ENCODE measurements at regions not wholly inside any gene's neighbourhood (a gene's known extent, or its start where the extent isn't known, plus 50 kb on each side); places are given as distances from the start of the nearest gene placed in this dataset.

- Histone ChIP-seq H3K4me1 (ENCODE audit: low read depth) (no peaks in the 10 kb centered on the region), H3K27me3 (no peaks in the 10 kb centered on the region), H3K27ac (no peak overlapping the region), H3K9me3 (ENCODE audit: low read depth) (no peaks in the 10 kb centered on the region), H3K4me3 (no peak overlapping the region), H3K36me3 (no peaks in the 10 kb centered on the region)
- TF ChIP-seq, protein P1, sequence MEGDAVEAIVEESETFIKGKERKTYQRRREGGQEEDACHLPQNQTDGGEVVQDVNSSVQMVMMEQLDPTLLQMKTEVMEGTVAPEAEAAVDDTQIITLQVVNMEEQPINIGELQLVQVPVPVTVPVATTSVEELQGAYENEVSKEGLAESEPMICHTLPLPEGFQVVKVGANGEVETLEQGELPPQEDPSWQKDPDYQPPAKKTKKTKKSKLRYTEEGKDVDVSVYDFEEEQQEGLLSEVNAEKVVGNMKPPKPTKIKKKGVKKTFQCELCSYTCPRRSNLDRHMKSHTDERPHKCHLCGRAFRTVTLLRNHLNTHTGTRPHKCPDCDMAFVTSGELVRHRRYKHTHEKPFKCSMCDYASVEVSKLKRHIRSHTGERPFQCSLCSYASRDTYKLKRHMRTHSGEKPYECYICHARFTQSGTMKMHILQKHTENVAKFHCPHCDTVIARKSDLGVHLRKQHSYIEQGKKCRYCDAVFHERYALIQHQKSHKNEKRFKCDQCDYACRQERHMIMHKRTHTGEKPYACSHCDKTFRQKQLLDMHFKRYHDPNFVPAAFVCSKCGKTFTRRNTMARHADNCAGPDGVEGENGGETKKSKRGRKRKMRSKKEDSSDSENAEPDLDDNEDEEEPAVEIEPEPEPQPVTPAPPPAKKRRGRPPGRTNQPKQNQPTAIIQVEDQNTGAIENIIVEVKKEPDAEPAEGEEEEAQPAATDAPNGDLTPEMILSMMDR (IDR thresholded peaks at IDR 0.05; ENCODE audit: low read depth, low read length): no peak
- DNase-seq (ENCODE audit: low read depth in 1 of 2, low spot score in 1 of 2): no peak
Observed at GRCh38 chr7:83306502-83306901, 143.8 kb upstream of the PCLO start.

DNA sequence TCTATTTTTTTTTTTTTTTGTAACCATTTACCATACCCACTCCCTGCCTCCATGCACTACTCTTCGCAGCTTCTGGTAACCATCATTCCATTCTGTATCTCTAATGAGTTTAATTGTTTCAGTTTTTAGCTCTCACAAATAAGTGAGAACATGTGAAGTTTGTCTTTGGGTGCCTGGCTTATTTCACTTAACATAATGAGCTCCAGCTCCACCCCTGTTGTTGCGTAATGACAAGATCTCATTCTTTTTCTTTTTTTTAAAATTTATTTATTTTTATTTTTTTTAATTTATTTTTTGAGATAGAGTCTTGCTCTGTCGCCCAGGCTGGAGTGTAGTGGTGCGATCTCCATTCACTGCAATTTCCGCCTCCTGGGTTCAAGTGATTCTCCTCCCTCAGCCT, 142.3 kb upstream of the PCLO start:
- Histone ChIP-seq H3K27me3 (no peaks in the 10 kb centered on the region), H3K36me3 (no peaks in the 10 kb centered on the region), H3K27ac (no peak overlapping the region), H3K9me3 (ENCODE audit: low read depth) (no peaks in the 10 kb centered on the region), H3K4me1 (ENCODE audit: low read depth) (no peaks in the 10 kb centered on the region), H3K4me3 (no peak overlapping the region)
- TF ChIP-seq, protein P1 (IDR thresholded peaks at IDR 0.05; ENCODE audit: low read depth, low read length): no peak
- DNase-seq (ENCODE audit: low read depth in 1 of 2, low spot score in 1 of 2): no peak

DNA sequence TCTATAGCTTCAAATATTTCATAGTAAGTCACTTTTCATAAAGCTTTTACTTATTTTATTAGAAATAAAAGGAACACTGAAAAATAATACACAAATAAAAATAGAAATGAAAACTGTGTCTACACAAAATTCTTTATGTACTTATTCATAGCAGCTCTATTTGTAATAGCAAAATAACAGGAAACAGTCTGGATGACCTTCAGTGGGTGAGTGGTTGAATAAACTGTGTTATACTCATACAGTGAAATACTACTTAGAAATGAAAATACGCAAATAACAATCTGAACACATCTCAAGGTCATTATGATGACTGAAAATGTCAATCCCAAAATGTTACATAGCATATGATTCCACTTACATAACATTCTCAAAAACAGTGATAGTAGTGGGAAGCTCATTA, 138.7 kb upstream of the PCLO start:
- H3K9me3 ChIP-seq (ENCODE audit: low read depth): no peaks in the 10 kb centered on the region
- H3K4me3 ChIP-seq: no peak overlapping the region
- TF ChIP-seq, protein P1 (IDR thresholded peaks at IDR 0.05; ENCODE audit: low read depth, low read length): no peak
- DNase-seq (ENCODE audit: low read depth in 1 of 2, low spot score in 1 of 2): peak in 1 of 2 donors; percentile 1
- H3K27me3 ChIP-seq: no peaks in the 10 kb centered on the region
- no peaks in the 10 kb centered on the region for H3K36me3 ChIP-seq
- no peaks in the 10 kb centered on the region for H3K4me1 ChIP-seq (ENCODE audit: low read depth)
- H3K27ac ChIP-seq: no peak overlapping the region

GRCh38 chr7:83290211-83290610, 127.5 kb upstream of the PCLO start:
- Histone ChIP-seq H3K27me3 (no peaks in the 10 kb centered on the region), H3K4me1 (ENCODE audit: low read depth) (no peaks in the 10 kb centered on the region), H3K9me3 (ENCODE audit: low read depth) (no peaks in the 10 kb centered on the region), H3K4me3 (no peak overlapping the region), H3K36me3 (no peaks in the 10 kb centered on the region), H3K27ac (no peak overlapping the region)
- DNase-seq (ENCODE audit: low read depth in 1 of 2, low spot score in 1 of 2): no peak
- TF ChIP-seq, protein P1 (IDR thresholded peaks at IDR 0.05; ENCODE audit: low read depth, low read length): no peak

GRCh38 chr7:83289419-83289993, 126.8 kb upstream of the PCLO start:
- H3K4me3 ChIP-seq: no peak overlapping the region
- H3K9me3 ChIP-seq (ENCODE audit: low read depth): no peaks in the 10 kb centered on the region
- no peaks in the 10 kb centered on the region for H3K36me3 ChIP-seq
- no peak for DNase-seq (ENCODE audit: low read depth in 1 of 2, low spot score in 1 of 2)
- no peaks in the 10 kb centered on the region for H3K27me3 ChIP-seq
- TF ChIP-seq, protein P1 (IDR thresholded peaks at IDR 0.05; ENCODE audit: low read depth, low read length): no peak
- H3K27ac ChIP-seq: no peak overlapping the region
- no peaks in the 10 kb centered on the region for H3K4me1 ChIP-seq (ENCODE audit: low read depth)

- Histone ChIP-seq H3K27me3 (peaks cover 7% of the 10 kb centered on the region), H3K9me3 (ENCODE audit: low read depth) (no peaks in the 10 kb centered on the region), H3K27ac (no peak overlapping the region), H3K36me3 (no peaks in the 10 kb centered on the region), H3K4me3 (no peak overlapping the region), H3K4me1 (ENCODE audit: low read depth) (no peaks in the 10 kb centered on the region)
- DNase-seq (ENCODE audit: low read depth in 1 of 2, low spot score in 1 of 2): no peak
- TF ChIP-seq, protein P1 (IDR thresholded peaks at IDR 0.05; ENCODE audit: low read depth, low read length): no peak
Observed at GRCh38 chr7:83280671-83281070, 118.0 kb upstream of the PCLO start.
